ENCODE measurements at regions not wholly inside any gene's neighbourhood (a gene's known extent, or its start where the extent isn't known, plus 50 kb on each side); places are given as distances from the start of the nearest gene placed in this dataset.
"Not testable (repeated sequence)": the region's sequence is repeated elsewhere in the genome, so short reads cannot be mapped to it uniquely, and the experiment has no call there.

DNA sequence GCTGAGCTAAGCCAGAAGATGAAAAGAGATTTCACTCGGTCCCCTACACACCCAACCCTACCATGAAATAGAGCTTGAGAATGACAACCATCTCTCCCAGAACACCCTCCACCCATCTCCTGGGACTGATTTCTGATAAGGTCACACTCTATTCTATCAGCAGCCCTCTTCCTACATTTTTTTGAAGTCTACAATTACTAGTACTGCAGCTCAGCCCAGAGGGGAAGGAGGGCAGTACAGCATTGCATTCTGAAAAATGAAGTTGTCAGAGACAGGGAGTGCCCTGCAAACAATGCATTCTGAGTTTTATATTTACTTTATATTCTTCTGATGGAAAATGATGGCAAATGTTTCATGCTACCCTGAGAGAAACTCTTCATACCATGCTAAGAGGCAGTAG is 318.5 kb downstream of the BCAT1 start:
- H3K4me3 ChIP-seq (ENCODE audit: low read length): no peak overlapping the region
- no peak for DNase-seq (ENCODE audit: low read depth, low spot score)

DNA sequence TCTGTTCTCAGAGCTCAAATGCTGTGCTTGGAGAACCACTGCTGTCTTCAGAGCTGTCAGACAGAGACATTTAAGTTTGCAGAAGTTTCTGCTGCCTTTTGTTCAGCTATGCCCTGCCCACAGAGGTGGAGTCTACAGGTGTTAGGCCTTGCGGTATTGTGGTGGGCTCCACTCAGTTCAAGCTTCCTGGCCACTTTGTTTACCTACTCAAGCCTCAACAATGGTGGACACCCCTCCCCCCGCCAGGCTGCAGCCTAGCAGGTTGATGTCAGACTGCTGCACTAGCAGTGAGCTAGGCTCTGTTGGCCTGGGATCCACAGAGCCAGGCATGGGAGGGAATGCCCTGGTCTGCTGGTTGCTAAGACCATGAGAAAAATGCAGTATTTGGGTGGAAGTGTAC is 323.8 kb downstream of the BCAT1 start:
- no peak for DNase-seq (ENCODE audit: low read depth, low spot score)

GRCh38 chr12:24619954-24620353 is 328.9 kb downstream of the BCAT1 start:
- not testable (repeated sequence) for DNase-seq (ENCODE audit: low read depth, low spot score); H3K4me3 ChIP-seq (ENCODE audit: low read length)

More for the DNA sequence above, 323.8 kb downstream of the BCAT1 start:
- no peak overlapping the region for H3K4me3 ChIP-seq (ENCODE audit: low read length)

DNA sequence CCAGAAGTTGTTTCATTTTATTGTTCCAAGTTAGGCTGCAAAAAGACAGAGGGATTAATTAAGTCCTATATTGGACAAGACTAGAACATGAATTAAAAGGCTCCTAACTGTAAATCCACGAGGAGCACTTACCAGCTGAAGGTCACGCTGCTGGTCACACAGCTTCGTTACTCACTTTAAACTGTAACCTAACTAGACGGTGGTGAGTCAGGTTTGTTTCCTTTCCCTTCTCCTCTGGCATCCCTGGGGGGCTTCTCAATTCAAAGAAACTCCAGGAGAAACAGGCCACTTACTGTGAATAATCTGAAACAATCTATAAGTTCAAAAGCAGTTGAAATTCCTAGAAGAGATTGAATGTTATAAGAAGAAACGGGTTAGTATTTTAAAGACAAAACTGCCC is 331.4 kb downstream of the BCAT1 start:
- H3K4me3 ChIP-seq (ENCODE audit: low read length): no peak overlapping the region
- DNase-seq (ENCODE audit: low read depth, low spot score): no peak

DNA sequence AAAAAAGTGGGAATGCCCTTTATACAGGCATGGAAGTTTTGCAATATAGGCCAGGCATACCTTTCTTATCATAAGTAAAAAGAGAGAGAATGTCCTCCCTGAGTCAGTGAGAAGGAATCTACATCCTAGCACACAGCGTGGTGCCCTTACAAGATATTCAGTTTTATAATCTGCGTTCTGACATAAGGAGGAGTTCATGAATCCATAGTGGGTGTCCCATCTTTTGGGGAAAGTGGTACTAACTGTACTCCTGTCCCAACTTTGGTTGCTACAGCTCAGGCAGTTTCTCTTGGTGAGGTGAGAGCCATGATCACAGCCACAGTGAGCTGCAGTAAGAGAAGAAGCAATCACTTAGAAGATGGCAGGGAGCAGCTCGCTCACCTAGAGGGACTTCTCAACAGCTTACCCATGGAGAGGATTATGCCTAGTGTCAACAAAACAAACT is 332.9 kb downstream of the BCAT1 start:
- DNase-seq (ENCODE audit: low read depth, low spot score): no peak
- no peak overlapping the region for H3K4me3 ChIP-seq (ENCODE audit: low read length)

DNA sequence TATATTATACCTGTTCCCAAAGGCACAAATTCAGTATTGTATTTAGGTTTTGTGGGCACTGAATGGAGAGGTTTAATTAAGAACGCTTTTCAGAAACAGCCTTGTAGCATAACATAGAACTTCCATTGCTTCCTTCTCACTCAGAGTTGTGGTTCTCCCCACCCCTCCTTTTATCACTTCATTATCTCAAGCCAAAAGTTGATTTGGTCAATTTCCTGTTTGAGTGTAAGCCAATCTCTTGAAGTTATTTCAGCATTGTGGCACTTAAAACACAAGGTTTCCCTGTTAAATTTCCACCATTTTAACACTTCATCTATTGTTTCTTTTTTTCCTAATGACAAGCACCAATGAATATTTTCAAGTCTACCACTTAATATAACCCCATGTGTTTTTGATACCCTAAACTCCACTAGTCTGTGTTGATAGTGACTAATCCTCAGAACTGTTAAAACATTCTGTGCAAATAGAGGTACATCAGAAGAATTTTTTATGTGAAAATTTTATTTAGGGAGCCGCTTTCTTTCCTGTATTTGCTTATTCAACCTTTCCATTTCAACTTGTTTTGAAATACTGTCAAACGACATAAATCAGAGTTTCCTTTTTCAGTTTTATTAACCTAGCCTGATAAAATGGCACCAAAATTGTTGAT is 340.1 kb downstream of the BCAT1 start:
- DNase-seq (ENCODE audit: low read depth, low spot score): no peak
- H3K4me3 ChIP-seq (ENCODE audit: low read length): no peak overlapping the region

DNA sequence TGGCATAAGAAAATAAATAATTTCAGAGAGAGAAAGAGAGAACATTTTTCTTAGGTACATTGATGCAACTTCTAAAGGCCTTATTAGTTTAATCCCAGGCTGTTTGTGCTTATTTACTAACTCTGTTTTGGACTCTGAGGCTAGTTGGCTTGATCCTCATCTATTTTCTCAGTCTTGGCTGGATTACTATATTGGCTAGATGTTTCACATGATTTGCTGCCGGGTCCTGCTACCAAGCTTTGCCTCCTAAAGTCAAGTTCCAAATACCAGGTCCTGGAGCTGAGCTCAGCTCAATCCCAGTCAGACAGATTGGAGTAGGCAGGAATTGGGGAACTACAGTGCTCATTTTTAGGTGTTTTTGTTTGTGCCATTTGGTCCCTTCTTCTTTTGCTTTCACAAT is 340.8 kb downstream of the BCAT1 start:
- no peak for DNase-seq (ENCODE audit: low read depth, low spot score)
- H3K4me3 ChIP-seq (ENCODE audit: low read length): no peak overlapping the region

DNA sequence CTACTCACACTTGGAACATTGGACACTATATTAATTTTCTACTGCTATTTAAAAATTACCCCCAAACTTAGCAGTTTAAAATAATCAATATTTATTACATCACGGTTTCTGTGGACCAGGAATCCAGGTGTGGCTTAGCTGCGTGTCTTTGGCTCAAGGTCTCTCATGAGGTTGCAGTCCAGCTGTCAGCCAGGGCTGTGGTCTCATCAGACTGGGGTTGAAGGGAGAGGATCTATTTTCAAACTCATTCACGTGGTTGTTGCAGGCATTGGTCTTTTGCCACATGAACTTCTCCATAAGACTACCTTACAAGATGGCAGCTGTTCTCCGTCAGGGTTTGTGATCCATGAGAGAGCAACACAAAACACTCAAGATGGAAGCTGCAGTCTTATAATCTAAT is 343.0 kb downstream of the BCAT1 start:
- no peak overlapping the region for H3K4me3 ChIP-seq (ENCODE audit: low read length)
- DNase-seq (ENCODE audit: low read depth, low spot score): no peak

- no peak for DNase-seq (ENCODE audit: low read depth, low spot score)
- no peak overlapping the region for H3K4me3 ChIP-seq (ENCODE audit: low read length)
Measured at GRCh38 chr12:24605466-24605865, 343.4 kb downstream of the BCAT1 start.

DNA sequence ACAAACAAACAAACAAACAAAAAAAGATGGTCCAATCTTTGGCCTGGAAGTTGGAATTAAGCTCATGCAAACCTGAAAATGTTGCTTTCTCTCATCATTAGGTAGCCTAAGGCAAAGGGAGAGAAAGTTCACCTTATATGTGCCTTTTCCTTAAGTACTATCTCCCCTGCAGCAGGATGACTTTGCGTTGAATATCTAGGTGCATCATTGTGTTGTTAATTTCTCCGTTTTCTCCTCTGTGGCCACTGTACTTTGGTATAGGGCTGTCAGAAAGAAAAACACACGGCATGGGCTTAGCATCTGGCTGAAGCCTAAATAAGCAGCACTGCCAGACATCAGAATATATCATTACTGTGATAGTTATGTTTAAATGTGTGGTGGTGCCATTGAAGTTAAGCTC is 345.5 kb downstream of the BCAT1 start:
- DNase-seq (ENCODE audit: low read depth, low spot score): no peak
- H3K4me3 ChIP-seq (ENCODE audit: low read length): no peak overlapping the region

GRCh38 chr12:24600996-24601395 is 347.9 kb downstream of the BCAT1 start:
- H3K4me3 ChIP-seq (ENCODE audit: low read length): no peak overlapping the region
- peak; percentile 46 for DNase-seq (ENCODE audit: low read depth, low spot score)

- DNase-seq (ENCODE audit: low read depth, low spot score): no peak
- no peak overlapping the region for H3K4me3 ChIP-seq (ENCODE audit: low read length)
Measured at GRCh38 chr12:24600551-24600950, 348.4 kb downstream of the BCAT1 start.

GRCh38 chr12:24599736-24600135 is 349.2 kb downstream of the BCAT1 start:
- no peak for DNase-seq (ENCODE audit: low read depth, low spot score)
- H3K4me3 ChIP-seq (ENCODE audit: low read length): no peak overlapping the region

GRCh38 chr12:24597580-24597979 is 351.3 kb downstream of the BCAT1 start:
- no peak overlapping the region for H3K4me3 ChIP-seq (ENCODE audit: low read length)
- no peak for DNase-seq (ENCODE audit: low read depth, low spot score)

DNA sequence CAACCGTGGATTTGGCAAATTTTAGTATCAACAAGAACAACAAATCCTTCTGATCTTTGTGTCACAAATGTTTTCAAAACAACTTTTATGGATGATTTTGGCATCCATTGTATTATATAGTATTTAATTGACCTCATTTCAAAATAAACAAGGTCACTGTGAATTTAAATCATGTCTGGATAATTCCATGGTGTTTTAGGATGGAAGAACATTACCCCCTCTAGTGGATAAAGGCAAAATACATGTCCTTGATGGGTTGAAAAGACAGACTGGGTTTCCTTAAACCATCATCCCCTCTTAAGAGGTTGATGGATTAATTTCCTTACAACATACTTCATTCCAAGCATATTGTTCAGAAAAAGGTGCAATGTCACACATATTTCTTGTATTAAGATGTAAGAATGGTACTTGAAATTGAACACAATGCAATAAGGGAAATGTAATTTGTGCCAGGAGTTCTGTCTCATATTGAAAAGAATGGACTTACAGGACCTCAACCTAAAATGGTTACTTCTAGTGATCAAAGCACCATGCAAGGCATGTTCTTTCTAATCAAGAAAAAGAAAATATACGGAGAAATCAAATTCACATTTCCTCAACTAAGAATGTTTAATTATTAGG is 352.0 kb downstream of the BCAT1 start:
- DNase-seq (ENCODE audit: low read depth, low spot score): peak; percentile 47

GRCh38 chr12:24595652-24596235 is 353.2 kb downstream of the BCAT1 start:
- DNase-seq (ENCODE audit: low read depth, low spot score): peak; percentile 63
- no peak overlapping the region for H3K4me3 ChIP-seq (ENCODE audit: low read length)

More for the DNA sequence above, 352.0 kb downstream of the BCAT1 start:
- H3K4me3 ChIP-seq (ENCODE audit: low read length): no peak overlapping the region

GRCh38 chr12:24591715-24592440 is 357.0 kb downstream of the BCAT1 start:
- DNase-seq (ENCODE audit: low read depth, low spot score): no peak
- no peak overlapping the region for H3K4me3 ChIP-seq (ENCODE audit: low read length)

DNA sequence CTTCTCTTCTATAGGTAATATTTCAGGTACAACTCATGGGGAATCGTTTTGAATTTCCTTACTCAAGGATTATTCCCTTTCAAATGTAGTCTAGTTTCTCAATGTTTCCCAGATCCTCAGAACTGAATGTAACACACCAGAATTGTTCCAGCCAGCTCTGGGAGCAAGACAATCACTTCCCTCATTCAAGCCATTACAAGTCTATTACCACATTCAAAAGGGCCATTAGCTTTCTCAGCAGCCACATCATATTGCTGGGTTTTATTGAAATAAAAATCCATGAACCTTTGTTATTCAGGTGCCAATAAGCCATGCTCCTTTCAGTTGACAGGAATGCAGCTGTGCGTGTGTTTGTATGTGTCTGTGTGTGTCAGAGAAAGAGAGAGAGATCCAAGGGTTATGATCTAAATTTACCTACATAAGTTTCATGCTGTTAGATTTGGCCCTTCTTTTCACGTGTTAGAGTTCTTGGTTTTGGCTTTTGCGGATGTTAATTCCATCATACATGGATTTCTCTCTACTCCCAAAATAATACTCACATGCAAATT is 357.7 kb downstream of the BCAT1 start:
- no peak for DNase-seq (ENCODE audit: low read depth, low spot score)

GRCh38 chr12:24586293-24586692 is 362.6 kb downstream of the BCAT1 start:
- H3K4me3 ChIP-seq (ENCODE audit: low read length): no peak overlapping the region
- no peak for DNase-seq (ENCODE audit: low read depth, low spot score)

More for the DNA sequence above, 357.7 kb downstream of the BCAT1 start:
- no peak overlapping the region for H3K4me3 ChIP-seq (ENCODE audit: low read length)
